Esophagus squamous epithelium (tissue), 4 donors: ENCODE measurements at regions not wholly inside any gene's neighbourhood (a gene's known extent, or its start where the extent isn't known, plus 50 kb on each side); places are given as distances from the start of the nearest gene placed in this dataset.

Experiments used
- CTCF ChIP-seq, 6 experiments: fragments of 450-650 bp in 4 of 6; fragments of 200-600 bp in 2 of 6; sonication (generic) in 2 of 6; IDR thresholded peaks; one replicate each; pipeline ENCODE4 v1.5.1; 2016 to 2019; ENCODE audit warnings: antibody characterized with exemption in 6 of 6, mild to moderate bottlenecking in 4 of 6, moderate library complexity in 4 of 6
- POLR2A ChIP-seq, 4 donors: fragments of 450-650 bp; IDR thresholded peaks; one replicate each; pipeline ENCODE4 v1.6.1; 2017; ENCODE audit warnings: antibody characterized with exemption in 4 of 4, mild to moderate bottlenecking in 4 of 4, moderate library complexity in 3 of 4

GRCh38 chr14:48331421-48331820 lies 656.0 kb upstream of the MDGA2 start:
- TF ChIP-seq CTCF (IDR thresholded peaks at IDR 0.05) (no peak), POLR2A (IDR thresholded peaks at IDR 0.05) (no peak)
